ENCODE measurements at regions not wholly inside any gene's neighbourhood (a gene's known extent, or its start where the extent isn't known, plus 50 kb on each side); places are given as distances from the start of the nearest gene placed in this dataset.
"Not testable (repeated sequence)": the region's sequence is repeated elsewhere in the genome, so short reads cannot be mapped to it uniquely, and the experiment has no call there.

- not testable (repeated sequence) for H3K36me3 ChIP-seq (ENCODE audit: insufficient read depth, low read depth, low read length); H3K9ac ChIP-seq (ENCODE audit: low read depth, low read length); H3K9me3 ChIP-seq (ENCODE audit: insufficient read depth, low read depth, low read length); H3K4me1 ChIP-seq (ENCODE audit: insufficient read depth, low read length); H3K27me3 ChIP-seq (ENCODE audit: insufficient read depth, low read length); H3K27ac ChIP-seq (ENCODE audit: low read length); H3K4me3 ChIP-seq (ENCODE audit: low read length)
Measured at GRCh38 chr5:102047073-102047472, 249.0 kb downstream of the SLCO4C1 start.

GRCh38 chr5:102040326-102040725 is 255.8 kb downstream of the SLCO4C1 start:
- Histone ChIP-seq H3K36me3 (ENCODE audit: insufficient read depth, low read depth, low read length) (no peaks in the 10 kb centered on the region), H3K4me3 (ENCODE audit: low read length) (peak overlapping the region; percentile 3; the same call in 1 of the 2 replicates), H3K27ac (ENCODE audit: low read length) (no peak overlapping the region), H3K27me3 (ENCODE audit: insufficient read depth, low read length) (no peaks in the 10 kb centered on the region), H3K9ac (ENCODE audit: low read depth, low read length) (no peak overlapping the region), H3K9me3 (ENCODE audit: insufficient read depth, low read depth, low read length) (no peaks in the 10 kb centered on the region), H3K4me1 (ENCODE audit: insufficient read depth, low read length) (peaks cover 13% of the 10 kb centered on the region)

GRCh38 chr5:102036927-102037326 is 259.2 kb downstream of the SLCO4C1 start:
- Histone ChIP-seq H3K27ac (ENCODE audit: low read length) (no peak overlapping the region), H3K4me1 (ENCODE audit: insufficient read depth, low read length) (peaks cover 13% of the 10 kb centered on the region), H3K9me3 (ENCODE audit: insufficient read depth, low read depth, low read length) (no peaks in the 10 kb centered on the region), H3K36me3 (ENCODE audit: insufficient read depth, low read depth, low read length) (no peaks in the 10 kb centered on the region), H3K9ac (ENCODE audit: low read depth, low read length) (no peak overlapping the region), H3K27me3 (ENCODE audit: insufficient read depth, low read length) (no peaks in the 10 kb centered on the region), H3K4me3 (ENCODE audit: low read length) (no peak overlapping the region)

- Histone ChIP-seq H3K27me3 (ENCODE audit: insufficient read depth, low read length) (no peaks in the 10 kb centered on the region), H3K4me3 (ENCODE audit: low read length) (no peak overlapping the region), H3K9ac (ENCODE audit: low read depth, low read length) (no peak overlapping the region), H3K27ac (ENCODE audit: low read length) (no peak overlapping the region), H3K9me3 (ENCODE audit: insufficient read depth, low read depth, low read length) (no peaks in the 10 kb centered on the region), H3K36me3 (ENCODE audit: insufficient read depth, low read depth, low read length) (no peaks in the 10 kb centered on the region), H3K4me1 (ENCODE audit: insufficient read depth, low read length) (no peaks in the 10 kb centered on the region)
Measured at GRCh38 chr5:102031711-102032110, 264.4 kb downstream of the SLCO4C1 start.

GRCh38 chr5:102018690-102019089 is 277.4 kb downstream of the SLCO4C1 start:
- no peak overlapping the region for H3K4me3 ChIP-seq (ENCODE audit: low read length)
- H3K36me3 ChIP-seq (ENCODE audit: insufficient read depth, low read depth, low read length): no peaks in the 10 kb centered on the region
- no peak overlapping the region for H3K27ac ChIP-seq (ENCODE audit: low read length)
- H3K9me3 ChIP-seq (ENCODE audit: insufficient read depth, low read depth, low read length): no peaks in the 10 kb centered on the region
- no peaks in the 10 kb centered on the region for H3K4me1 ChIP-seq (ENCODE audit: insufficient read depth, low read length)
- no peaks in the 10 kb centered on the region for H3K27me3 ChIP-seq (ENCODE audit: insufficient read depth, low read length)
- no peak overlapping the region for H3K9ac ChIP-seq (ENCODE audit: low read depth, low read length)

- Histone ChIP-seq H3K36me3 (ENCODE audit: insufficient read depth, low read depth, low read length) (no peaks in the 10 kb centered on the region), H3K27ac (ENCODE audit: low read length) (no peak overlapping the region), H3K4me1 (ENCODE audit: insufficient read depth, low read length) (no peaks in the 10 kb centered on the region), H3K27me3 (ENCODE audit: insufficient read depth, low read length) (no peaks in the 10 kb centered on the region), H3K9ac (ENCODE audit: low read depth, low read length) (no peak overlapping the region), H3K9me3 (ENCODE audit: insufficient read depth, low read depth, low read length) (no peaks in the 10 kb centered on the region), H3K4me3 (ENCODE audit: low read length) (no peak overlapping the region)
Measured at GRCh38 chr5:102018279-102018678, 277.8 kb downstream of the SLCO4C1 start.

GRCh38 chr5:102014371-102014770 is 281.7 kb downstream of the SLCO4C1 start:
- no peaks in the 10 kb centered on the region for H3K9me3 ChIP-seq (ENCODE audit: insufficient read depth, low read depth, low read length)
- no peaks in the 10 kb centered on the region for H3K4me1 ChIP-seq (ENCODE audit: insufficient read depth, low read length)
- H3K4me3 ChIP-seq (ENCODE audit: low read length): no peak overlapping the region
- H3K27me3 ChIP-seq (ENCODE audit: insufficient read depth, low read length): no peaks in the 10 kb centered on the region
- no peaks in the 10 kb centered on the region for H3K36me3 ChIP-seq (ENCODE audit: insufficient read depth, low read depth, low read length)
- no peak overlapping the region for H3K9ac ChIP-seq (ENCODE audit: low read depth, low read length)
- H3K27ac ChIP-seq (ENCODE audit: low read length): no peak overlapping the region

GRCh38 chr5:102010644-102011043 is 285.4 kb downstream of the SLCO4C1 start:
- Histone ChIP-seq H3K4me3 (ENCODE audit: low read length) (no peak overlapping the region), H3K9me3 (ENCODE audit: insufficient read depth, low read depth, low read length) (no peaks in the 10 kb centered on the region), H3K27ac (ENCODE audit: low read length) (no peak overlapping the region), H3K9ac (ENCODE audit: low read depth, low read length) (no peak overlapping the region), H3K4me1 (ENCODE audit: insufficient read depth, low read length) (no peaks in the 10 kb centered on the region), H3K36me3 (ENCODE audit: insufficient read depth, low read depth, low read length) (no peaks in the 10 kb centered on the region), H3K27me3 (ENCODE audit: insufficient read depth, low read length) (no peaks in the 10 kb centered on the region)

GRCh38 chr5:101997235-101997634 is 298.8 kb downstream of the SLCO4C1 start:
- Histone ChIP-seq H3K9me3 (ENCODE audit: insufficient read depth, low read depth, low read length) (no peaks in the 10 kb centered on the region), H3K27me3 (ENCODE audit: insufficient read depth, low read length) (no peaks in the 10 kb centered on the region), H3K9ac (ENCODE audit: low read depth, low read length) (no peak overlapping the region), H3K4me1 (ENCODE audit: insufficient read depth, low read length) (no peaks in the 10 kb centered on the region), H3K36me3 (ENCODE audit: insufficient read depth, low read depth, low read length) (no peaks in the 10 kb centered on the region), H3K4me3 (ENCODE audit: low read length) (no peak overlapping the region), H3K27ac (ENCODE audit: low read length) (no peak overlapping the region)

GRCh38 chr5:101995585-101995984 is 300.5 kb downstream of the SLCO4C1 start:
- Histone ChIP-seq H3K9me3 (ENCODE audit: insufficient read depth, low read depth, low read length) (no peaks in the 10 kb centered on the region), H3K4me1 (ENCODE audit: insufficient read depth, low read length) (no peaks in the 10 kb centered on the region), H3K4me3 (ENCODE audit: low read length) (no peak overlapping the region), H3K27ac (ENCODE audit: low read length) (no peak overlapping the region), H3K36me3 (ENCODE audit: insufficient read depth, low read depth, low read length) (no peaks in the 10 kb centered on the region), H3K27me3 (ENCODE audit: insufficient read depth, low read length) (no peaks in the 10 kb centered on the region), H3K9ac (ENCODE audit: low read depth, low read length) (no peak overlapping the region)

GRCh38 chr5:101991486-101991885 is 304.6 kb downstream of the SLCO4C1 start:
- H3K27ac ChIP-seq (ENCODE audit: low read length): no peak overlapping the region
- H3K4me1 ChIP-seq (ENCODE audit: insufficient read depth, low read length): no peaks in the 10 kb centered on the region
- H3K36me3 ChIP-seq (ENCODE audit: insufficient read depth, low read depth, low read length): no peaks in the 10 kb centered on the region
- H3K9ac ChIP-seq (ENCODE audit: low read depth, low read length): no peak overlapping the region
- H3K9me3 ChIP-seq (ENCODE audit: insufficient read depth, low read depth, low read length): no peaks in the 10 kb centered on the region
- H3K27me3 ChIP-seq (ENCODE audit: insufficient read depth, low read length): no peaks in the 10 kb centered on the region
- H3K4me3 ChIP-seq (ENCODE audit: low read length): no peak overlapping the region

GRCh38 chr5:101989659-101990058 is 306.4 kb downstream of the SLCO4C1 start:
- H3K27ac ChIP-seq (ENCODE audit: low read length): no peak overlapping the region
- H3K9me3 ChIP-seq (ENCODE audit: insufficient read depth, low read depth, low read length): no peaks in the 10 kb centered on the region
- H3K36me3 ChIP-seq (ENCODE audit: insufficient read depth, low read depth, low read length): no peaks in the 10 kb centered on the region
- no peak overlapping the region for H3K9ac ChIP-seq (ENCODE audit: low read depth, low read length)
- no peak overlapping the region for H3K4me3 ChIP-seq (ENCODE audit: low read length)
- H3K27me3 ChIP-seq (ENCODE audit: insufficient read depth, low read length): no peaks in the 10 kb centered on the region
- no peaks in the 10 kb centered on the region for H3K4me1 ChIP-seq (ENCODE audit: insufficient read depth, low read length)
